Calu3 (cell line): ENCODE measurements at regions not wholly inside any gene's neighbourhood (a gene's known extent, or its start where the extent isn't known, plus 50 kb on each side); places are given as distances from the start of the nearest gene placed in this dataset.

ENCODE experiments used
- BruUV-seq: library from RNA; stranded (reverse); fragments of 400-500 nt; replicated peaks from 2 replicates; lab custom pipeline; 2021; lab: Mats Ljungman, UMichigan
- CTCF ChIA-PET: fragments of 300-600 bp; sonication (Branson Sonifier 250); formaldehyde crosslinking; loops from one replicate; lab custom pipeline; 2022; ENCODE audit warnings: antibody characterized with exemption; lab: Charles Lee
- DNase-seq: peaks from one replicate; pipeline ENCODE4 v3.0.0; 2022
- H3K27ac Mint-ChIP-seq: one replicate; pipeline ENCODE4 v1.8.0; 2022; ENCODE audit warnings: mixed read lengths; ENCODE audit not compliant: unreplicated experiment
- H3K27me3 Mint-ChIP-seq: one replicate; pipeline ENCODE4 v1.8.0; 2022; ENCODE audit warnings: mixed read lengths; ENCODE audit not compliant: unreplicated experiment
- H3K36me3 Mint-ChIP-seq: one replicate; pipeline ENCODE4 v1.8.0; 2022; ENCODE audit warnings: mild to moderate bottlenecking, moderate library complexity, mixed read lengths; ENCODE audit not compliant: insufficient read depth, unreplicated experiment
- H3K4me1 Mint-ChIP-seq: one replicate; pipeline ENCODE4 v1.8.0; 2022; ENCODE audit warnings: mild to moderate bottlenecking, low read depth, mixed read lengths; ENCODE audit not compliant: unreplicated experiment
- H3K4me3 Mint-ChIP-seq: one replicate; pipeline ENCODE4 v1.8.0; 2022; ENCODE audit warnings: mild to moderate bottlenecking, low read depth, moderate library complexity, mixed read lengths; ENCODE audit not compliant: unreplicated experiment
- H3K9me3 Mint-ChIP-seq: one replicate; pipeline ENCODE4 v1.8.0; 2022; ENCODE audit warnings: low read depth, mixed read lengths; ENCODE audit not compliant: unreplicated experiment
- CTCF ChIP-seq: fragments of 200-600 bp; IDR thresholded peaks from one replicate; pipeline ENCODE4 v1.8.0; 2022; ENCODE audit warnings: antibody characterized with exemption; ENCODE audit not compliant: unreplicated experiment
- intact Hi-C: fragments of 100-400 bp; cut with micrococcal nuclease; formaldehyde crosslinking; loops from one replicate; pipeline ENCODE4 v1.10.0; 2022; ENCODE audit not compliant: unreplicated experiment

DNA sequence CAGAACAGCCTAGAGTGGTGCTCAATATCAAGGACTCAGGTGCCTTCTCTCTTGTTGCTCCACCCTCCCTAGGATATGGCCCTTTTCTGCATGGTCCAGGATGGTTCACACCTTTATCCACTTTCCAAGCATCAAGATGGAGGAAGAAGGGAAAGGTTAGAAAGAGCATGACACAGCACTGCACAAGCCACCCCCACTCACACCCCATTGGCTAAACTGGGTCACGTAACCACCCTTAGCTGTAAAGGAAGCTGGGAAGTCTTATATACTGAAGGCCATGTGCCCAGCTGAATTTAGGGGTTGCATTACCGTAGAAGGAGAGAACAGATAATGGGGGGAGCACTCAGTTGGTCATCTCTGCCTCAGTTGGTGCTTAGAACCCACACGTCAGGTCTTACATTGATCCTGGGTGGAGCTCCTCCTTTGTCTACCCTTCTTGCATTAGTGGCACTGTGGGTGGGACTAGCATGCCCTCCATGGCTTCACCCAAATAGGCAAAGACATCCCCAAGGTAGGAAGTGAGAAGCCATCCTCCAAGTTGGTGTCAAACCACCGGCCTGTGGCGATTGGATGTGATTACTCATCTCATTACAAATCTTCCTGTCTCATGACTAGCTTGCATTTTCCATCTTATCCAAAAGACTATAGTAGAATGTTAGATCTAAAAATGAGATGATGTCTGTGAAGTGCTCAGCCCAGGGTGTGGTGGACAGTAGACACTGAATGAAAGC lies 248.5 kb downstream of the HAUS1 start:
- Mint-ChIP-seq H3K4me3 (no peak overlapping the region), H3K27me3 (peaks cover 10% of the 10 kb centered on the region), H3K36me3 (no peaks in the 10 kb centered on the region), H3K9me3 (no peaks in the 10 kb centered on the region), H3K27ac (no peak overlapping the region), H3K4me1 (no peaks in the 10 kb centered on the region)
- CTCF ChIA-PET = no interaction called here
- no TSS peak for BruUV-seq
- intact Hi-C loops = no loop called here
- no peak for DNase-seq
- TF ChIP-seq CTCF = no peak

GRCh38 chr18:46353460-46353859 lies 249.3 kb downstream of the HAUS1 start:
- no peak for TF ChIP-seq CTCF
- CTCF ChIA-PET = no interaction called here
- Mint-ChIP-seq H3K36me3 (no peaks in the 10 kb centered on the region), H3K4me1 (no peaks in the 10 kb centered on the region), H3K9me3 (no peaks in the 10 kb centered on the region), H3K27me3 (peaks cover 10% of the 10 kb centered on the region), H3K4me3 (no peak overlapping the region), H3K27ac (no peak overlapping the region)
- intact Hi-C loops = no loop called here
- no peak for DNase-seq
- BruUV-seq = no TSS peak

- no peak for TF ChIP-seq CTCF
- no peaks in the 10 kb centered on the region for H3K36me3 Mint-ChIP-seq
- H3K27me3 Mint-ChIP-seq = peaks cover 10% of the 10 kb centered on the region
- CTCF ChIA-PET = no interaction called here
- DNase-seq = no peak
- BruUV-seq = no TSS peak
- intact Hi-C loops = no loop called here
- H3K27ac Mint-ChIP-seq = no peak overlapping the region
- no peak overlapping the region for H3K4me3 Mint-ChIP-seq
- H3K9me3 Mint-ChIP-seq = no peaks in the 10 kb centered on the region
- H3K4me1 Mint-ChIP-seq = no peaks in the 10 kb centered on the region
These were observed 252.3 kb downstream of the HAUS1 start for GRCh38 chr18:46356278-46357033.

GRCh38 chr18:46360102-46360699 lies 256.0 kb downstream of the HAUS1 start:
- H3K27ac Mint-ChIP-seq = no peak overlapping the region
- H3K9me3 Mint-ChIP-seq = no peaks in the 10 kb centered on the region
- CTCF ChIA-PET = no interaction called here
- no peaks in the 10 kb centered on the region for H3K4me1 Mint-ChIP-seq
- no peak for TF ChIP-seq CTCF
- no TSS peak for BruUV-seq
- H3K4me3 Mint-ChIP-seq = no peak overlapping the region
- H3K27me3 Mint-ChIP-seq = peaks cover 10% of the 10 kb centered on the region
- intact Hi-C loops = no loop called here
- H3K36me3 Mint-ChIP-seq = no peaks in the 10 kb centered on the region
- DNase-seq = no peak
